ENCODE measurements at regions not wholly inside any gene's neighbourhood (a gene's known extent, or its start where the extent isn't known, plus 50 kb on each side); places are given as distances from the start of the nearest gene placed in this dataset.

GRCh38 chr4:83692028-83692427 is 156.1 kb downstream of the GPAT3 start:
- 83 to 95% methylated on average over 1 of the region's 1 CpG for WGBS, 2 donors
- intact Hi-C loops (cut with DNase I; ENCODE audit: low total_unique reads): no loop called here
- H3K4me3 ChIP-seq: no peak overlapping the region
- no peak for DNase-seq
- no peak for TF ChIP-seq CTCF (IDR thresholded peaks at IDR 0.05)
- TF ChIP-seq POLR2A (IDR thresholded peaks at IDR 0.05): no peak
- H3K36me3 ChIP-seq (ENCODE audit: low read depth, missing control alignments): no peaks in the 10 kb centered on the region
- H3K27ac ChIP-seq: no peak overlapping the region
- H3K9me3 ChIP-seq: no peaks in the 10 kb centered on the region
- no peaks in the 10 kb centered on the region for H3K27me3 ChIP-seq
- no peaks in the 10 kb centered on the region for H3K4me1 ChIP-seq

- no peak overlapping the region for H3K27ac ChIP-seq
- 66 to 85% methylated on average over 2 of the region's 2 CpGs for WGBS, 2 donors
- no peaks in the 10 kb centered on the region for H3K4me1 ChIP-seq
- H3K4me3 ChIP-seq: no peak overlapping the region
- no peaks in the 10 kb centered on the region for H3K27me3 ChIP-seq
- H3K9me3 ChIP-seq: no peaks in the 10 kb centered on the region
- intact Hi-C loops (cut with DNase I; ENCODE audit: low total_unique reads): no loop called here
- H3K36me3 ChIP-seq (ENCODE audit: low read depth, missing control alignments): no peaks in the 10 kb centered on the region
- no peak for TF ChIP-seq CTCF (IDR thresholded peaks at IDR 0.05)
- TF ChIP-seq POLR2A (IDR thresholded peaks at IDR 0.05): no peak
- DNase-seq: no peak
Measured at GRCh38 chr4:83686166-83686565, 150.3 kb downstream of the GPAT3 start.

- TF ChIP-seq POLR2A (IDR thresholded peaks at IDR 0.05): no peak
- no peak for TF ChIP-seq CTCF (IDR thresholded peaks at IDR 0.05)
- no peak overlapping the region for H3K27ac ChIP-seq
- WGBS, 2 donors: 43 to 69% methylated on average over 1 of the region's 1 CpG
- H3K4me1 ChIP-seq: peaks cover 5% of the 10 kb centered on the region
- no peak overlapping the region for H3K4me3 ChIP-seq
- no peak for DNase-seq
- H3K27me3 ChIP-seq: no peaks in the 10 kb centered on the region
- no peaks in the 10 kb centered on the region for H3K36me3 ChIP-seq (ENCODE audit: low read depth, missing control alignments)
- H3K9me3 ChIP-seq: no peaks in the 10 kb centered on the region
- intact Hi-C loops (cut with DNase I; ENCODE audit: low total_unique reads): no loop called here
Measured at GRCh38 chr4:83679692-83680091, 143.8 kb downstream of the GPAT3 start.

- Histone ChIP-seq H3K4me3 (no peak overlapping the region), H3K4me1 (peaks cover 5% of the 10 kb centered on the region), H3K9me3 (no peaks in the 10 kb centered on the region), H3K36me3 (ENCODE audit: low read depth, missing control alignments) (no peaks in the 10 kb centered on the region), H3K27me3 (no peaks in the 10 kb centered on the region), H3K27ac (no peak overlapping the region)
- no peak for TF ChIP-seq POLR2A (IDR thresholded peaks at IDR 0.05)
- intact Hi-C loops (cut with DNase I; ENCODE audit: low total_unique reads): no loop called here
- WGBS, 2 donors: 42 to 45% methylated on average over 3 of the region's 3 CpGs
- no peak for DNase-seq
Measured at GRCh38 chr4:83679254-83679653, 143.3 kb downstream of the GPAT3 start.

GRCh38 chr4:83677656-83678055 is 141.7 kb downstream of the GPAT3 start:
- Histone ChIP-seq H3K9me3 (no peaks in the 10 kb centered on the region), H3K36me3 (ENCODE audit: low read depth, missing control alignments) (no peaks in the 10 kb centered on the region), H3K27ac (no peak overlapping the region), H3K27me3 (no peaks in the 10 kb centered on the region), H3K4me3 (no peak overlapping the region), H3K4me1 (peaks cover 5% of the 10 kb centered on the region)
- TF ChIP-seq POLR2A (IDR thresholded peaks at IDR 0.05) (no peak), CTCF (IDR thresholded peaks at IDR 0.05) (no peak)
- DNase-seq: no peak
- intact Hi-C loops (cut with DNase I; ENCODE audit: low total_unique reads): no loop called here
- WGBS, 2 donors: 62 to 71% methylated on average over 3 of the region's 3 CpGs

Measured in testis (tissue), 2 donors.